Common myeloid progenitor, CD34-positive (primary cell): ENCODE measurements at regions not wholly inside any gene's neighbourhood (a gene's known extent, or its start where the extent isn't known, plus 50 kb on each side); places are given as distances from the start of the nearest gene placed in this dataset.

Source experiments
- CTCF ChIA-PET: fragments of 350-600 bp; sonication (Branson Sonifier 250); formaldehyde crosslinking; loops from one replicate; lab custom pipeline; 2021; ENCODE audit warnings: antibody characterized with exemption; lab: Charles Lee
- POLR2A ChIA-PET: fragments of 350-600 bp; sonication (Branson Sonifier 250); formaldehyde crosslinking; loops from one replicate; lab custom pipeline; 2021; ENCODE audit warnings: antibody characterized with exemption; lab: Charles Lee
- DNase-seq, 3 donors: peaks; one replicate each; pipeline versions ENCODE4 v3.0.0 to v3.0.0-alpha.2; 2013
- H3K27ac ChIP-seq, 2 experiments: 1 replicate in 1 of 2; 2 replicates in 1 of 2; pipeline ENCODE4 v1.7.0; 2013; ENCODE audit warnings: inconsistent platforms in 2 of 2, low read length in 2 of 2, mild to moderate bottlenecking in 2 of 2, low read depth in 1 of 2, moderate library complexity in 1 of 2; ENCODE audit not compliant: severe bottlenecking in 2 of 2, insufficient read depth in 1 of 2, poor library complexity in 1 of 2
- H3K27me3 ChIP-seq, 5 experiments: replicated peaks in 2 of 5; 1 replicate in 3 of 5; 2 replicates in 2 of 5; pipeline versions ENCODE4 v1.6.1 to v1.7.0; 2013; ENCODE audit warnings: low read length in 4 of 5, mild to moderate bottlenecking in 2 of 5, moderate library complexity in 2 of 5, inconsistent platforms in 1 of 5; ENCODE audit not compliant: insufficient read depth in 5 of 5, control insufficient read depth in 4 of 5
- H3K36me3 ChIP-seq, 4 experiments: 1 replicate in 2 of 4; 2 replicates in 2 of 4; pipeline versions ENCODE4 v1.6.1 to v1.7.0; 2013; ENCODE audit warnings: low read length in 3 of 4, control low read depth in 1 of 4, mild to moderate bottlenecking in 1 of 4; ENCODE audit not compliant: control insufficient read depth in 4 of 4, insufficient read depth in 4 of 4
- H3K4me1 ChIP-seq, 4 experiments: 1 replicate in 3 of 4; 2 replicates in 1 of 4; pipeline versions ENCODE4 v1.6.1 to v1.7.1; 2013; ENCODE audit warnings: low read length in 3 of 4, mild to moderate bottlenecking in 3 of 4, control low read depth in 1 of 4, inconsistent platforms in 1 of 4, moderate library complexity in 1 of 4; ENCODE audit not compliant: control insufficient read depth in 4 of 4, insufficient read depth in 4 of 4; ENCODE audit errors: control extremely low read depth in 1 of 4
- H3K4me3 ChIP-seq, 7 experiments: 1 replicate in 4 of 7; 2 replicates in 3 of 7; pipeline versions ENCODE4 v1.5.1 to v1.7.0; 2013; ENCODE audit warnings: mild to moderate bottlenecking in 7 of 7, low read length in 6 of 7, moderate library complexity in 6 of 7, inconsistent platforms in 2 of 7, low read depth in 2 of 7, control low read depth in 1 of 7; ENCODE audit not compliant: insufficient read depth in 4 of 7, control insufficient read depth in 1 of 7; ENCODE audit errors: extremely low read depth in 1 of 7
- H3K9me3 ChIP-seq, 5 experiments: 1 replicate in 4 of 5; 2 replicates in 1 of 5; pipeline versions ENCODE4 v1.6.1 to v1.7.1; 2013; ENCODE audit warnings: low read length in 4 of 5, mild to moderate bottlenecking in 2 of 5, inconsistent platforms in 1 of 5, low read depth in 1 of 5, moderate library complexity in 1 of 5; ENCODE audit not compliant: control insufficient read depth in 4 of 5, insufficient read depth in 2 of 5; ENCODE audit errors: control extremely low read depth in 1 of 5
- WGBS: methylation state at CpG from one replicate; pipeline ENCODE4 v1.1.5; 2013; ENCODE audit not compliant: insufficient coverage; 5-methylcytosine and 5-hydroxymethylcytosine counted together

- Histone ChIP-seq H3K27me3 (no peaks in the 10 kb centered on the region), H3K9me3 (peaks cover 0 to 4% (median 3%) of the 10 kb centered on the region in 5 experiments), H3K4me1 (no peaks in the 10 kb centered on the region), H3K36me3 (no peaks in the 10 kb centered on the region), H3K4me3 (no peak overlapping the region), H3K27ac (no peak overlapping the region)
- ChIA-PET CTCF (no interaction called here), POLR2A (no interaction called here)
- no peak for DNase-seq
These were observed 112.1 kb downstream of the DLEU7 start for GRCh38 chr13:50731400-50731799.

GRCh38 chr13:50732712-50733111 is 110.8 kb downstream of the DLEU7 start:
- Histone ChIP-seq H3K36me3 (no peaks in the 10 kb centered on the region), H3K4me3 (no peak overlapping the region), H3K4me1 (no peaks in the 10 kb centered on the region), H3K27me3 (no peaks in the 10 kb centered on the region), H3K27ac (no peak overlapping the region), H3K9me3 (peaks cover 0 to 4% (median 3%) of the 10 kb centered on the region in 5 experiments)
- POLR2A ChIA-PET: interaction anchor here (0.6 kb wide), 1 partner anchor 13 kb away, joined by 3 read pairs; no protein-coding TSS in a partner anchor
- CTCF ChIA-PET: no interaction called here
- no peak for DNase-seq
- 100% methylated on average over 3 of the region's 3 CpGs for WGBS

GRCh38 chr13:50733392-50733791 is 110.1 kb downstream of the DLEU7 start:
- WGBS: 86% methylated on average over 2 of the region's 3 CpGs
- Histone ChIP-seq H3K4me1 (no peaks in the 10 kb centered on the region), H3K4me3 (no peak overlapping the region), H3K36me3 (no peaks in the 10 kb centered on the region), H3K27ac (no peak overlapping the region), H3K9me3 (peaks cover 0 to 4% (median 3%) of the 10 kb centered on the region in 5 experiments), H3K27me3 (no peaks in the 10 kb centered on the region)
- ChIA-PET POLR2A (no interaction called here), CTCF (no interaction called here)
- DNase-seq: no peak

- Histone ChIP-seq H3K27ac (no peak overlapping the region), H3K36me3 (no peaks in the 10 kb centered on the region), H3K27me3 (no peaks in the 10 kb centered on the region), H3K4me3 (no peak overlapping the region), H3K4me1 (no peaks in the 10 kb centered on the region), H3K9me3 (peaks cover 0 to 4% (median 3%) of the 10 kb centered on the region in 5 experiments)
- POLR2A ChIA-PET: no interaction called here
- CTCF ChIA-PET: no interaction called here
- no peak for DNase-seq
These were observed 108.4 kb downstream of the DLEU7 start for GRCh38 chr13:50735071-50735470.

- ChIA-PET POLR2A (no interaction called here), CTCF (no interaction called here)
- H3K36me3 ChIP-seq: no peaks in the 10 kb centered on the region
- H3K27me3 ChIP-seq: no peaks in the 10 kb centered on the region
- peaks cover 0 to 3% (median 3%) of the 10 kb centered on the region in 5 experiments for H3K9me3 ChIP-seq
- no peak overlapping the region for H3K4me3 ChIP-seq
- WGBS: 100% methylated on average over 1 of the region's 3 CpGs
- no peak for DNase-seq
- H3K27ac ChIP-seq: no peak overlapping the region
- H3K4me1 ChIP-seq: no peaks in the 10 kb centered on the region
These were observed 103.3 kb downstream of the DLEU7 start for GRCh38 chr13:50740052-50740741.

- no CpG with 5 or more reads among the region's 2 CpGs for WGBS
- ChIA-PET CTCF (no interaction called here), POLR2A (no interaction called here)
- Histone ChIP-seq H3K9me3 (peaks cover 0 to 3% (median 3%) of the 10 kb centered on the region in 5 experiments), H3K36me3 (no peaks in the 10 kb centered on the region), H3K27ac (no peak overlapping the region), H3K4me3 (no peak overlapping the region), H3K27me3 (no peaks in the 10 kb centered on the region), H3K4me1 (no peaks in the 10 kb centered on the region)
- DNase-seq: no peak
These were observed 101.1 kb downstream of the DLEU7 start for GRCh38 chr13:50742353-50742752.

- ChIA-PET CTCF (no interaction called here), POLR2A (no interaction called here)
- Histone ChIP-seq H3K27ac (no peak overlapping the region), H3K9me3 (peaks cover 0 to 3% (median 3%) of the 10 kb centered on the region in 5 experiments), H3K4me3 (no peak overlapping the region), H3K27me3 (no peaks in the 10 kb centered on the region), H3K4me1 (no peaks in the 10 kb centered on the region), H3K36me3 (no peaks in the 10 kb centered on the region)
- no peak for DNase-seq
These were observed 100.5 kb downstream of the DLEU7 start for GRCh38 chr13:50742968-50743367.
